Tibial artery (tissue), 4 donors: ENCODE measurements at regions not wholly inside any gene's neighbourhood (a gene's known extent, or its start where the extent isn't known, plus 50 kb on each side); places are given as distances from the start of the nearest gene placed in this dataset.

Experiments used
- DNase-seq, 2 donors: peaks; one replicate each; pipeline ENCODE4 v3.0.0-alpha.2; 2019
- H3K27ac ChIP-seq, 2 donors: fragments of 200-600 bp; sonication (generic) in 1 of 2; 1 replicate in 1 of 2; 2 replicates in 1 of 2; pipeline ENCODE4 v1.5.1; 2018 to 2019; ENCODE audit warnings: mild to moderate bottlenecking in 1 of 2
- H3K27me3 ChIP-seq, 2 donors: fragments of 200-600 bp; sonication (generic) in 1 of 2; one replicate each; pipeline versions ENCODE4 v1.5.1 to v1.6.0; 2016 to 2019
- H3K36me3 ChIP-seq, 3 donors: fragments of 200-600 bp; sonication (generic) in 2 of 3; one replicate each; pipeline ENCODE4 v1.5.1; 2016 to 2019; ENCODE audit warnings: mild to moderate bottlenecking in 2 of 3
- H3K4me1 ChIP-seq, 4 donors: fragments of 200-600 bp; sonication (generic) in 2 of 4; 1 replicate in 3 of 4; 2 replicates in 1 of 4; pipeline ENCODE4 v1.5.1; 2016 to 2019
- H3K4me3 ChIP-seq, 2 donors: fragments of 200-600 bp; sonication (generic) in 1 of 2; 1 replicate in 1 of 2; 2 replicates in 1 of 2; pipeline ENCODE4 v1.5.1; 2018 to 2019; ENCODE audit warnings: mild to moderate bottlenecking in 2 of 2
- H3K9me3 ChIP-seq, 3 donors: fragments of 200-600 bp; sonication (generic) in 1 of 3; one replicate each; pipeline ENCODE4 v1.5.1; 2016 to 2019
- CTCF ChIP-seq, 2 experiments: fragments of 200-600 bp in 1 of 2; fragments of 450-650 bp in 1 of 2; IDR thresholded peaks; one replicate each; pipeline ENCODE4 v1.5.1; 2017 to 2019; ENCODE audit warnings: antibody characterized with exemption in 2 of 2, mild to moderate bottlenecking in 1 of 2, moderate library complexity in 1 of 2
- intact Hi-C: fragments of 100-400 bp; cut with DNase I; formaldehyde crosslinking; loops from one replicate; pipeline ENCODE4 v1.15.0; 2023; ENCODE audit warnings: low total_unique reads

GRCh38 chr11:119889728-119890280, 160.8 kb upstream of the NECTIN1 start:
- no peak for TF ChIP-seq CTCF (IDR thresholded peaks at IDR 0.05)
- Histone ChIP-seq H3K27me3 (peaks cover 0 to 43% of the 10 kb centered on the region in 2 donors), H3K4me3 (no peak overlapping the region), H3K27ac (no peak overlapping the region), H3K36me3 (no peaks in the 10 kb centered on the region), H3K9me3 (no peaks in the 10 kb centered on the region), H3K4me1 (no peaks in the 10 kb centered on the region)
- intact Hi-C loops = no loop called here
- DNase-seq = no peak

GRCh38 chr11:119889111-119889510, 160.1 kb upstream of the NECTIN1 start:
- H3K4me1 ChIP-seq = no peaks in the 10 kb centered on the region
- H3K9me3 ChIP-seq = no peaks in the 10 kb centered on the region

GRCh38 chr11:119888119-119888518, 159.1 kb upstream of the NECTIN1 start:
- Histone ChIP-seq H3K27me3 (peaks cover 0 to 46% of the 10 kb centered on the region in 2 donors), H3K4me1 (no peaks in the 10 kb centered on the region), H3K27ac (no peak overlapping the region), H3K4me3 (no peak overlapping the region), H3K9me3 (no peaks in the 10 kb centered on the region), H3K36me3 (no peaks in the 10 kb centered on the region)
- TF ChIP-seq CTCF (IDR thresholded peaks at IDR 0.05) = no peak
- intact Hi-C loops = no loop called here
- DNase-seq = no peak

More at GRCh38 chr11:119889111-119889510, 160.1 kb upstream of the NECTIN1 start:
- intact Hi-C loops = no loop called here
- no peak overlapping the region for H3K27ac ChIP-seq
- H3K4me3 ChIP-seq = no peak overlapping the region
- no peak for DNase-seq
- peaks cover 0 to 44% of the 10 kb centered on the region in 2 donors for H3K27me3 ChIP-seq
- H3K36me3 ChIP-seq = no peaks in the 10 kb centered on the region
- TF ChIP-seq CTCF (IDR thresholded peaks at IDR 0.05) = no peak

GRCh38 chr11:119886667-119887230, 157.7 kb upstream of the NECTIN1 start:
- no peaks in the 10 kb centered on the region for H3K9me3 ChIP-seq
- no peak overlapping the region for H3K27ac ChIP-seq
- peaks cover 0 to 37% of the 10 kb centered on the region in 2 donors for H3K27me3 ChIP-seq
- no peaks in the 10 kb centered on the region for H3K4me1 ChIP-seq
- H3K36me3 ChIP-seq = no peaks in the 10 kb centered on the region
- no peak for TF ChIP-seq CTCF (IDR thresholded peaks at IDR 0.05)
- no peak overlapping the region for H3K4me3 ChIP-seq
- intact Hi-C loops = no loop called here
- DNase-seq = no peak

GRCh38 chr11:119885861-119886567, 157.0 kb upstream of the NECTIN1 start:
- intact Hi-C loops = no loop called here
- DNase-seq = no peak
- Histone ChIP-seq H3K27ac (no peak overlapping the region), H3K4me3 (no peak overlapping the region), H3K4me1 (no peaks in the 10 kb centered on the region), H3K36me3 (no peaks in the 10 kb centered on the region), H3K9me3 (no peaks in the 10 kb centered on the region), H3K27me3 (peaks cover 0 to 30% of the 10 kb centered on the region in 2 donors)
- TF ChIP-seq CTCF (IDR thresholded peaks at IDR 0.05) = no peak
